ENCODE measurements at regions not wholly inside any gene's neighbourhood (a gene's known extent, or its start where the extent isn't known, plus 50 kb on each side); places are given as distances from the start of the nearest gene placed in this dataset.

DNA sequence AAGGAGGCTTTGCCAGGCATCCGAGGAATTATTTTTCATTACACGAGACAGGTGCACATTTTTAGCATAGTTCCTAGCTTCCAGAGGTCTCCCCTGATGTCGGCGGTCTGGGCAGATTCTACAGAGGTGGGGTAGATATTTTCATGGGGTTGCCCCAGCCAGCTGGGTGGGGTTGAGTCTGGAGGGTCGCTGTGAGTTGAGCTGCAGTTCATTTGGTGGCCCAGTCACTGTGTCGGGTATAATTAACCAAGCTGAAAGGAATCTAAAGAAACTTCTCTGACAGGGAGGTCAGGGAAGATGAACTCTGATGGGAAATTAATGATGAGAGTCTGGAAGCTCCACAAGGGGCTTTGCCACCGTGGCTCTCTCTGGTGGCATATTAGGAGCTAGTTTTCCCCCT is 233.7 kb upstream of the NAV2 start:
- Histone ChIP-seq H2AFZ (replicated peaks; ENCODE audit: low read length, poor library complexity) (no peak overlapping the region), H3K27me3 (ENCODE audit: control insufficient read depth, insufficient read depth, low read length) (peaks cover 54% of the 10 kb centered on the region), H4K91ac (ENCODE audit: insufficient read depth, low read depth, low read length) (no peak overlapping the region), H4K5ac (ENCODE audit: low read depth, low read length) (no peak overlapping the region), H4K20me1 (ENCODE audit: insufficient read depth, low read length) (no peaks in the 10 kb centered on the region), H3K4me2 (ENCODE audit: low read depth, low read length) (no peak overlapping the region), H3K27ac (ENCODE audit: insufficient read depth, low read length) (no peak overlapping the region), H3K18ac (ENCODE audit: low read depth, low read length) (no peak overlapping the region), H3K9ac (ENCODE audit: low read depth, low read length) (no peak overlapping the region), H3K14ac (replicated peaks; ENCODE audit: low read depth, low read length) (no peak overlapping the region), H3K36me3 (ENCODE audit: control insufficient read depth, insufficient read depth, low read length) (no peaks in the 10 kb centered on the region), H3K4me3 (ENCODE audit: insufficient read depth, low read depth, low read length) (no peak overlapping the region), H2BK120ac (ENCODE audit: low read depth, low read length) (no peak overlapping the region), H3K4me1 (ENCODE audit: control insufficient read depth, insufficient read depth, low read length) (no peaks in the 10 kb centered on the region), H2AK5ac (ENCODE audit: low read depth, low read length) (no peak overlapping the region), H3K23ac (ENCODE audit: low read depth, low read length) (no peak overlapping the region), H2AK9ac (replicated peaks; ENCODE audit: low read depth, low read length, poor library complexity) (no peak overlapping the region), H3K9me1 (ENCODE audit: insufficient read depth, low read length) (no peaks in the 10 kb centered on the region), H2BK20ac (ENCODE audit: low read depth, low read length) (no peak overlapping the region), H3K9me3 (ENCODE audit: control insufficient read depth, insufficient read depth, low read length) (no peaks in the 10 kb centered on the region), H4K8ac (ENCODE audit: low read depth in 2 of 2, low read length in 2 of 2) (no peak overlapping the region), H2BK15ac (ENCODE audit: low read depth, low read length) (no peak overlapping the region), H3K4ac (ENCODE audit: low read depth, low read length) (no peak overlapping the region), H3K56ac (ENCODE audit: extremely low read depth, insufficient read depth, low read length) (no peak overlapping the region), H2BK5ac (ENCODE audit: low read depth, low read length, poor library complexity, severe bottlenecking) (no peak overlapping the region), H3K79me1 (ENCODE audit: low read depth in 1 of 2, low read length in 2 of 2) (no peaks in the 10 kb centered on the region)
- dilution Hi-C loops (cut with HindIII; ENCODE audit: low sequenced_read_pairs, unreplicated experiment) (no loop called here), intact Hi-C loops (cut with micrococcal nuclease) (no loop called here), in situ Hi-C loops (cut with MboI; ENCODE audit: low sequenced_read_pairs) (no loop called here)
- BruUV-seq (replicated peaks), result no TSS peak
- no CpG with 5 or more reads among the region's 7 CpGs for WGBS, 2 experiments (ENCODE audit: extremely low coverage in 2 of 2, insufficient read length in 1 of 2)
- DNase-seq (no peak), ATAC-seq (ENCODE audit: low read depth) (no peak)
- POLR2A ChIA-PET (ENCODE audit: unreplicated experiment), result no interaction called here
- TF ChIP-seq BHLHE40 (IDR thresholded peaks at IDR 0.05; ENCODE audit: low read depth, low read length) (no peak), RCOR1 (IDR thresholded peaks at IDR 0.05; ENCODE audit: insufficient replicate concordance, low read length) (no peak), RFX5 (IDR thresholded peaks at IDR 0.05; ENCODE audit: low read depth, low read length) (no peak), RAD21 (IDR thresholded peaks at IDR 0.05; ENCODE audit: low read length) (no peak), USF2 (IDR thresholded peaks at IDR 0.05; ENCODE audit: low read depth, low read length) (no peak), NFE2L2 (IDR thresholded peaks at IDR 0.05; ENCODE audit: low read depth, low read length) (no peak), MAZ (IDR thresholded peaks at IDR 0.05; ENCODE audit: borderline replicate concordance, low read depth, low read length) (no peak), SMC3 (IDR thresholded peaks at IDR 0.05; ENCODE audit: low read depth, low read length) (no peak), MXI1 (IDR thresholded peaks at IDR 0.05; ENCODE audit: borderline replicate concordance, low read depth, low read length) (no peak), FOS (IDR thresholded peaks at IDR 0.05; ENCODE audit: low read depth, low read length) (no peak), MAFK (IDR thresholded peaks at IDR 0.05; ENCODE audit: low read depth, low read length) (no peak), CEBPB (IDR thresholded peaks at IDR 0.05; ENCODE audit: low read depth, low read length) (no peak), POLR2A (IDR thresholded peaks at IDR 0.05; ENCODE audit: low read depth, low read length) (no peak), CHD1 (IDR thresholded peaks at IDR 0.05; ENCODE audit: low read depth, low read length) (no peak)
- TF ChIP-seq, protein P1, sequence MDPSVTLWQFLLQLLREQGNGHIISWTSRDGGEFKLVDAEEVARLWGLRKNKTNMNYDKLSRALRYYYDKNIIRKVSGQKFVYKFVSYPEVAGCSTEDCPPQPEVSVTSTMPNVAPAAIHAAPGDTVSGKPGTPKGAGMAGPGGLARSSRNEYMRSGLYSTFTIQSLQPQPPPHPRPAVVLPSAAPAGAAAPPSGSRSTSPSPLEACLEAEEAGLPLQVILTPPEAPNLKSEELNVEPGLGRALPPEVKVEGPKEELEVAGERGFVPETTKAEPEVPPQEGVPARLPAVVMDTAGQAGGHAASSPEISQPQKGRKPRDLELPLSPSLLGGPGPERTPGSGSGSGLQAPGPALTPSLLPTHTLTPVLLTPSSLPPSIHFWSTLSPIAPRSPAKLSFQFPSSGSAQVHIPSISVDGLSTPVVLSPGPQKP (IDR thresholded peaks at IDR 0.05; ENCODE audit: borderline replicate concordance, low read depth, low read length), result no peak
- TF ChIP-seq, protein P2, sequence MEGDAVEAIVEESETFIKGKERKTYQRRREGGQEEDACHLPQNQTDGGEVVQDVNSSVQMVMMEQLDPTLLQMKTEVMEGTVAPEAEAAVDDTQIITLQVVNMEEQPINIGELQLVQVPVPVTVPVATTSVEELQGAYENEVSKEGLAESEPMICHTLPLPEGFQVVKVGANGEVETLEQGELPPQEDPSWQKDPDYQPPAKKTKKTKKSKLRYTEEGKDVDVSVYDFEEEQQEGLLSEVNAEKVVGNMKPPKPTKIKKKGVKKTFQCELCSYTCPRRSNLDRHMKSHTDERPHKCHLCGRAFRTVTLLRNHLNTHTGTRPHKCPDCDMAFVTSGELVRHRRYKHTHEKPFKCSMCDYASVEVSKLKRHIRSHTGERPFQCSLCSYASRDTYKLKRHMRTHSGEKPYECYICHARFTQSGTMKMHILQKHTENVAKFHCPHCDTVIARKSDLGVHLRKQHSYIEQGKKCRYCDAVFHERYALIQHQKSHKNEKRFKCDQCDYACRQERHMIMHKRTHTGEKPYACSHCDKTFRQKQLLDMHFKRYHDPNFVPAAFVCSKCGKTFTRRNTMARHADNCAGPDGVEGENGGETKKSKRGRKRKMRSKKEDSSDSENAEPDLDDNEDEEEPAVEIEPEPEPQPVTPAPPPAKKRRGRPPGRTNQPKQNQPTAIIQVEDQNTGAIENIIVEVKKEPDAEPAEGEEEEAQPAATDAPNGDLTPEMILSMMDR (conservative IDR thresholded peaks at IDR 0.05; ENCODE audit: low read depth, low read length), result no peak
- CTCF ChIA-PET, result no interaction called here
